Activated CD8-positive, alpha-beta memory T cell treated with anti-CD3 and anti-CD28 coated beads for 4 hours (primary cell): ENCODE measurements at regions not wholly inside any gene's neighbourhood (a gene's known extent, or its start where the extent isn't known, plus 50 kb on each side); places are given as distances from the start of the nearest gene placed in this dataset.

Experiments used
- DNase-seq, 2 donors: peaks; one replicate each; pipeline ENCODE4 v3.0.0-alpha.2; 2020; ENCODE audit warnings: low read depth in 2 of 2

DNA sequence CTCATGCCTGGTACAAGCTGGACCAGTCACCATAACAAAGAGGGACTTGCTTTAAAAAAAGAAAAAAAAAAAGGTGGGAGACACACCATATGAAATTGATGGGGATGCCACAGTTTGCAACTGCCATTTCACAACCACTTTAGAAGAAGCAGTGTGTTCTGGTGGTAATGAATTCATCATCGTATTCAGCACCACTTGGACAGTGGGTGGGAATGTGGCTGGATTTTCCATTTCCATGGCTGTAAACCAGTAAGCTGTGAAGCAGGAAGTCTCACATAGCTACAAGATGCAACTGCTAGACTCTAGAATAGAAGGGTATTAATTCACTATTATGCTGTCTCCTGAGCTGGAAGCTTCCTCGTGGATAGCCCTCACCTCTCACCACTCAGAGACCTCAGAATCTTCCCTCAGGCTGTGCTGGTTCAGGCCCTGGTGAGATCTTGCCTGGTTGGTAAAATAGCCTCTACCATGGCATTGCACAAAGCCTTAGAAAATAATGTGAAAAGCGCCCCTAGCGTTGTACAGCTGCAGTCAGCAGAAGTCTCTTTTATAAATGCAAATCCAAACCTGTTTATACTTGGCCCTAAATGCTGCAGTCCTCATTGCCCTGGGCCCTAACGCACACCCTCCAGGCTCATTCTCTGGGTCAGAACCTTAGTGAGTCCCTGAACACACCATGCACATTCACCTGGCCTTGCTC, 150.7 kb downstream of the KCTD15 start:
- DNase-seq = no peak

DNA sequence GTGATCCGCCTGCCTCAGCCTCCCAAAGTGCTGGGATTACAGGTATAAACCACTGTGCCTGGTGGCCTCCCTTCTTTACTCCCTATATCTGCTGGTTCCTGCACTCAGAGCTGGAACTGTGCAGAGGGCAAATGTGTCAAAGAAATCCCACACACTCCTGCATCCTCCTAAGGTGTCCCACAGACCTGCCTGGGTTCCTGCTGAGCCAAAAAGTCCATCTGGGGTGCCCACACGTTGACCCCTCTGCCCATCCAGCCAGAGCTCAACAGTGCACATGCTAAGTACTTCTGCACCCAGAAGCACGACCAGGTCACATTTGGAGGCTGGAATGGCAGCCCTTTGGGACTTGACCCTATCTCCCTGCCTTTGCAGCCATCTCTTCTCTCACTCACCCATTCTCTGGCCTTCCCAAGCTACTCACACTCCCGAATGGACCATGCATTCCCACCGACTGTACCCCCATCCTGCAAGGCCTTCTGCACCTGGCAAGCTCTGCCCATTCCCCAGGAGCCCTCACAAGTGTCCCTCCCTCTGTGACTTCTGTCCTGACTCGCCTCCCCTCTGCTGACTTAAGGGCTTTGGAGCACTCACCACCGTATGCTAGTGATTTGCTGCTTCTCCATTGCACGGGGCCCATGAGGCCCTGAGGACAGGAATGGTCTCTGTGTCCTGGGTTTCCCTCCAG, 152.1 kb downstream of the KCTD15 start:
- no peak for DNase-seq

DNA sequence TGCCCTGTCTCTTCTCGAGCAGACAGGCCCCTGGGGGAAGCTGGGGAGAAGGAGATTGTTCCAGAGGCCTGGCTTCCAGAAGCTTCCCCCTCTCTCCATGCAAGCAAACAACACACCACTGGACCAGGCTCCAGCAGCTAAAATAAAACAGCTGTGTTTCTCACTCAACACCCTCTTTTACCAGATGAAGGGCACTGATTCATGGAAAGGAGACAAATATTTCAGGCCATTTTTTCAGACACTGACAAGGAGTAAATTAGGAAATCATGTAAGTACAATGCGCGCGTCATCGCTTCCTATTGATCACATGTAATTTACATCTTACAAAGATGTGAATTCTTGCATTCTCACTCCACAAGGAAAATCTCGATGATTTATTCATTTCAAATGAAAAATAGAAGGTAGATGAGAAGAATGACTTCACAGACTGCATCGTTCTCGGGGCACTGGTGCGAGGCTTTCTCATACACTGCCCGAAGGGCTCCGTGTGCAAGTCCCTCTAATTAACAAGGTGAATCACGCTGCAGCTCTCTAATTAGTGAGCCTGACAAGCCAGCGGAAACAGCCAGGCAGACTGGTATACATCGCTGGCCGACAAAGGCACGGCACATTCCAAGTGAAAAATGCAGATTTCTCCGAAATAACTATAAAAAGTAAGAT, 153.6 kb downstream of the KCTD15 start:
- no peak for DNase-seq

DNA sequence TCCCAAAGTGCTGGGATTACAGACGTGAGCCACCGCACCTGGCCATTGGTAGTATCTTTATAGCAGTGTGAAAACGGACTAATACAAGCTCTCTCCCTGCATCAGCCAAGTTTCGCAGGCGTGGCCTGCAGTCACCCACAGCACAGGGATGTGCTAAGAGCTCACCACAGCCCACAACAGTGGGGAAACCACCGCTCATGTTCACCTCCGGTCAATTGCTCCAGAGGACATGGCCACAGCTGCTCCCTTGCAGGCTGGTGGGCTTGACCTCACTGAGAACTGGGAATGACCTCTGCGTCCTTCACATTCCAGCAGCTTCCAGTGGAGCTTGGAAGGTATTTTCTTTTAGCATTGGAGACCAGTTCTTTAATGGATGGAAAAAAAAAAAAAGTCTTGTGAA, 156.4 kb downstream of the KCTD15 start:
- no peak for DNase-seq

DNA sequence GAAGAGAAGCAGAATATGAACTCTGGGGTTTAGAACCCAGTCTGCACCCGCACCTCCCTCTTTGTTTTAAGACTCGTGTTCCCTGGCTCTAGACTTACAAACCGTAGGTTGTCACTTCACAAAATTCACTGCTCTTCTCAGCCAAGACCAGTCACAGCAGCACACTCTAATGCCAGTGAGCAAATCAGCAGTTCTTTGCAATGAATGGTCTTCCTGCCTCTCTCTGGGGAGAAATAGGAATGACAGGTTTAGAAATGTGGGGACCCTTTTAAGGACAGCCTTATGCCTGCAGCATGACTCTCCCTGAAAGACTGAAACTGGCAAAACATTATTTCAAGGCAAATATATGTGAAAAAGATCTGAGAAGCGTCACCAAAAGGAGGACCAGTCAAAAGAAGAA, 156.9 kb downstream of the KCTD15 start:
- DNase-seq = no peak

DNA sequence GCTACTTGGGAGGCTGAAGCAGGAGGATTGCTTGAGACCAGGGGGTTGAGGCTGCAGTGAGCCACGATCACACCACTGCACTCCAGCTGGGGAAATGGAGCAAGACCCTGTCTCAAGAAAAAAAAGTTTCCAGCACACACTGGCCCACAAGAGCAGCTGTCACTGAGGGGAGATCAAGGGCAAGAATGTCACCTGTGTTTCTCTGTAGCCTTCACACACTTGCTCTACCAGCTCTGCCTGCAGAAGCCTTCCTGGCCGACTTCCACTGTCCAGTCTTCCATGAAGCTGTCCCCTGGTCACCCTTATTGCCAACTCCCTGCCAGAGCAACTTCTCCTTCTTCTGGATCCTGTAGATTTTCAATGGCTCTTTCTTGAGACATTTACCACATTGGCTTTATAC, 158.0 kb downstream of the KCTD15 start:
- no peak for DNase-seq

DNA sequence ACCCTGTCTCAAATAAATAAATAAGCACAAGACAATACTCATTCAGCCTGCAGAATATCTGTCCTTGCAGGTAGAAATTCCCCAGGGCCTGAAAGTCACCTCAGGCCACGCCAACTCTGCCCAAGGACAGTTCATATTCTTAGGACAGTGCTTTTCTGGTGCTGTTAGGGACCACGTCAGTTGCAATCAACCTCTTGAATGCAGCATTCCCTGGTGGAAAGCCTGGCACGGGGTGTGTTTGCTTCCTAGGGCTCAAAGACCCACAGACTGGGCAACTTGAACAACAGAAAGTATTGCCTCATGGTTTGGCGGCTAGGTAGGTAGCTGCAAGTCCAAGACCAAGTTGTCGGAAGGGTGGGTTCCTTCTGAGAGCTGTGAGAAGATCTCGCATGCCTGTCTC, 160.3 kb downstream of the KCTD15 start:
- DNase-seq = no peak

DNA sequence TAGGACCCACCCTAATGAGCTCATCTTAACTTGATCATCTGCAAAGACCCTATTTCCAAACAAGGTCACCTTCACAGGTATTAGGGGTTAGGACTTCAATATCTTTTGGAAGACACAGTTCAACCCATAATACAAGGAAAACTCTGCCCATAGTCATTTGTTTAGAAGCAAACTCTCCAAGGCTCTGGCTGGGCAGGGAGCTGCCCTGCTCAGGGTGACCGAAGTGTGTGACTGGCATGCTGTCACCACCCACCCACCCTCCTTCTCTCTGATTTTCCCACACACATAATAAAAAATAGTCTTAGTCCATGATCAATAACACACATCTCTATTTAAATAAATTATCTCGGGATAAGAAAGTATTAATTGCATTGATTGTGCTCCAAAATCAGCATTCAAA, 161.1 kb downstream of the KCTD15 start:
- no peak for DNase-seq

DNA sequence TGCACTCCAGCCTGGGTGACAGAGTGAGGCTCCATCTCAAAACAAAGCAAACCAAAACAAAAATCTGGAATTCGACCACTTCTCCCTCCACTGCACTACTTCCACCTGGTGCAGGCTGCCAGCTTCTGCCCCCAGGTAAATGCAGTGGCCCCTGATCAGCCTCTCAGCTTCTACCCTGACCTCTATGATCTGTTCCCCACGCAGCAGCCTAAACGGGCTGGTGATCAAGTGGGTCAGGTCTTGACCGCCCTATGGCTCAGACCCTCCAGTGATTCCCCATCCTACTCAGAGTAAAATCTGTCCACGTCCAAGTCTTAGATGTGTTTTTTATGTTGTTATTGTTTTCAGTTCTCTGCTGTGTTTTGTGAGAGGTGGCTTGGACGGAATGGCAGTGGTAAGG, 163.9 kb downstream of the KCTD15 start:
- no peak for DNase-seq

DNA sequence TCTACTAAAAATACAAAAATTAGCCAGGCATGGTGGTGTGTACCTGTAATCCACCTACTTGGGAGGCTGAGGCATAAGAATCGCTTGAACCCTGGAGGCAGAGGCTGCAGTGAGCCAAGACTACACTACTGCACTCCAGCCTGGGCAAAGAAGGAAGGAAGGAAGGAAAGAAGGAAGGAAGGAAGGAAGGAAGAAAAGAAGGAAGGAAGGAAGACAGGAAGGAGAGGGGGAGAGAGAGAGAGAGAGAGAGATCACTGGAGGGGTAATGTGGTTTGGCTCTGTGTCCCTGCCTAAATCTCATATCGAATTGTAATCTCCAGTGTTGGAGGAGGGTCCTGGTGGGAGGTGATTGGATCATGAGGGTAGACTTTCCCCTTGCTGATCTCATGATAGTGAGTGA, 165.5 kb downstream of the KCTD15 start:
- no peak for DNase-seq

DNA sequence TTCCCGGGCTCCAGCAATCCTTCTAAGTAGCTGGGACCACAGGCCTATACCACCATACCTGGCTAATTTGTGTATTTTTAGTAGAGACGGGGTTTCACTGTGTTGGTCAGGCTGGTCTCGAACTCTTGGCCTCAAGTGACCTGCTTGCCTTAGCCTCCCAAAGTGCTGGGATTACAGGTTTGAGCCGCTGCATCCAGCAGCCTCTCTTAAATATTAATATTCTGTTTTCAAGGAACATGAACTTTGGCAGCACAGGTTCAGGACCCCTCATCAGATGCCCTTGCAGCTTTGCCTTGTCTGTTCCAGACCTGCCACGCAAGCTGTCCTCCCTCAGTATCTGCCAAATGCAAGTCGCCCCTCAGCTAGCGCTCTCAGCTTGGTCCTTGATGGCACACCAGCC, 166.8 kb downstream of the KCTD15 start:
- DNase-seq = no peak

DNA sequence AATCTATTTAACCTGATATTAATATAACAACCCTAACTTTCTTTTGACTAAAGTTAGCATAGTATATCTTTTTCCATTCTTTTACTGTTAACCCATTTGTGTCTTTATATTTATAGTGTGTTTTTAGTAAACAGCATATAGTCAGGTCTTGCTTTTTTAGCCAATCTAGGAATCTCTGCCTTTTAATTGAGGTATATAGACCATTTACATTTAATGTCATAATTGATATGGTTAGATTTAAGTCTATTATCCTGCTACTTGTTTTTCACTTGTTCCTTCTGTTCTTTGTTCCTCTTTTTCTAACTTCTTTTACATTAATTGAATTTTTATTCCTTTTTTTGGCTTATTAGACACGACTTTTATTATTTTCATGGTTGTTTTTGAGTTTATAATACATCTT, 174.4 kb downstream of the KCTD15 start:
- DNase-seq = no peak

DNA sequence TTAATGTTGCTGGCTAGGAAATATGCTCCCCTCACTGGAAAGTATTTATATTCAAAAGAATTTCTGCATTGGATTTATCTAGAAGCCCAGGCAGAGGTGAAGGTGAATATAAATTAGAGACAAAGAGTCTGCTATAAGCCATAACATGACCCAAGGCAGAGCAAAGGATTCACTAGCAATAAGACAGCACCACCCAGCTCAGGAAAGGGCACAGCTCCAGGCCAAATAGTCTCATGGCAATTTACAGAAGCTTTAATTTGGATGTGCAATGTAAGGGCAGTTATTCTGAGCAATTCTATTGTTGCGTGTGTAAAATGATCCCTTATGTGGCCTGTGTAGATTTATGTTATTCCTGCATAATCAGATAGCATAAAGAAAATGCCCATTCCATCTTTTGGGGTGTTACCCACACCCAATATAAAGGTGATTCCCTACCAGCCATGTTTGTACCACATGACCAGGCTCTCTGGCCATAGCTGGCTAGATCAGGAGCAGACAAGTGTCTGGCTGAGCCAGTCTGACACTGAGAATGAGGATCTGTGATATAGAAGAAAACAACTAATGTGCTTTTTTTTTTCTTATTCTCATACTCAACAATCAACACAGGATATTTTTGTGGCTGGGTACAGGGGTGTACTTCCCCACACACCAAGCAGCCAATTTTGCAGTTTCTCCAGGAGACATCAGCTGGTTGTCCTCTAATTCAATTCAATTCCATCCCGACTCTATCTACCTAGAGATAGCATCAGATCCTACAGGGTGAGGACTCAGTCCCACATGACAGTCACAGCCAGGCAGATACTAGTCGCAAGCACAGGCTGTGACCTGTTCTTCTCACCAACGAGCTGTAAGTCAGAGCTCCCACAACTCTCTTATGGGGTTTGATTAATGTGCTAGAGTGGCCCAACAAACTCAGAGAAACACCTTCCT, 181.4 kb downstream of the KCTD15 start:
- DNase-seq = no peak

DNA sequence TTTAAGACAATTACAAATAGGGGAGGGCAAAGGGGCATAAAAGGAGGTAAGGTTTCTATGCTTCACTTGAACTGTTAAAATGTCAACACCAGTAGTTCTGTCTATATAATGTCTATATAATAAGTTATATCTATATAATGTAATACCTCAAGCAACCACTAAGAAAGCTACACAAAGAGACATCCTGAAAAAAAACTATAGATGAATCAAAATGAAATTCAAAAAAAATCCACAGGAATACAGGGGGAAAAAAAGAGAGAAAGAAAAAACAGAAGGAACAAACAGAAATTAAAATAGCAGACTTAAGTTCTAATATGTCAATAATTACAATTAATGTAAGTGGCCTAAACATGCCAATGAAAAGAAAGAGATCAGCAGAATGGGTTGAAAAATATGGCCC, 186.0 kb downstream of the KCTD15 start:
- no peak for DNase-seq

DNA sequence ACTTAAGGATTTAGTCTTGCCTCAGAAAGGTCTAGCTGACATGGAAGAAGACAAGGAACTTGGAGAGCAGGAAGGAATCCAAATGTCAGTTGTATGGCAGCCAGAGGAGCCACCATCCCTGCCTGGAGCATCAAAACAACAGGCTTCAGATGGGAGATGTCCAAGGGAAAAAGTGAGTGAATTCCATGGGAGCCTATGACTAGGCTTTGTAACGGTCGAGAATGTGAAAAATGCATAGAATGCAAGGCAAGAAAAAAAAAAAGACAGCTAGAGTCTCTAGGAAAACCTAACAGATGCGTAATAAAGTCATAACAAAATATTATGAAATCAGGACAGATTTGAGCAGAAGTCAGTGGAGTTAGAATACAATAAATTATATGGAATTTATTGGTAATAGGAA, 183.7 kb upstream of the LSM14A start:
- DNase-seq = no peak

DNA sequence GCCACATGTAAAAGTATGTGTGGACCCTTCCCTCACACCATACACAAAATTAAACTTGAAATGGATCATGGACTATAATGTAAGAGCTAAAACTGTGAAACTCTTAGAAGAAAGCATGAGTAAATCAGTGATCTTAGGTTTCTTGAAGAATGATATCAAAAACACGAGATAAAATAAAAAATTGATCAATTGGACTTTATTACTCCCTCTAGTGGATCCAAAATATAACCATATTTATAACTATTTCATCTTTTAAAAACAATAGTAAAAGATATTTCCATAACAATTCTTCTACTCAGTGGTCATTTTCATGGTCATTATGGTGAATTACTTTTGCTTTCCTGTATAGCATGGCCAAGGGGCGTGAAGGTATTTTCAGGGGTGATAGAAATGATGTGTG, 174.6 kb upstream of the LSM14A start:
- no peak for DNase-seq

DNA sequence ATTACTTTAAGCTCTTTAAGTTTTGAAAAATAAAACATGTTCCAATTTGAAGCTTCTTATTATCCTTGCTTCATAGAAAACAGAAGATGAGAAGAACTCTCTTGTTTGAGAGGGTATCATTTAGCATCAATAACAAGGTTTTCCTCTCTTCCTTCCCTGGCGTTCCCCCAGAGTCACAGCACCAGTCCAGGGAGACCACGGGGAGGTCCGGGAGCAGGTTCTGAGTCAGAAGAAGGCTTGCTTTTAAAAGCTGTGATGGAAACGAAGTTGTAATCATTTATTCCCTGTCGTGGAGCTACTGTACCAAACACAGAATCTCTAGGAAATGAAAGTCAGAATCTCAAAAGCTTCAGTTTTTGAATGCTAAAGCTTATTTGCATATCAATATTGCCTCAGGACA, 174.0 kb upstream of the LSM14A start:
- DNase-seq = no peak

DNA sequence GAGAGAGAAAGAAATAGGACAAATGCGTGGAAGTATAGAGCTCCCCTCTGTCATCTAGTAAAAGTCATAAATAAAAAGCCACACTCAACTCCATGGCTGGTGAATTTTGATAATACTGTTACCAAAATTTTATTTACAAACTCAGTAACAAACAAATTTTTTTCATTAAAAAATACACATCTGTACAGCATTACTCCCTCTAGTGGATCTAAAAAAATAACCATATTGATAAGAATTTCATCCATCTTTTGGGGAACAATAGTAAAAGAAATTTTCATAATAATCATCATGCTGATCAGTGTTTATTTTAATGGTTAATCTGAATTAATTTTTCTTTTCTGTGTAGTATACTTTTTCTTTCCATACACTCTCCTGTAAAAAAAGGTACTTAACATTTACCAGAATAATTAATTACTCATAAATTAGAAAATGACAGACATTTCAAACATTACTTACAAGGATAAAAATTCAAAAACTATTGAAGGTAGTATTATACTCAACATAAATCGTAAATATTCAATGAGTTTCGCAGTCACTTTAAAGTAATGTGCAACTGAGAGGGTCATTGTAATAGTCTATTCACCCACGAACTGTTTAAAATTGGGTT, 173.5 kb upstream of the LSM14A start:
- no peak for DNase-seq

DNA sequence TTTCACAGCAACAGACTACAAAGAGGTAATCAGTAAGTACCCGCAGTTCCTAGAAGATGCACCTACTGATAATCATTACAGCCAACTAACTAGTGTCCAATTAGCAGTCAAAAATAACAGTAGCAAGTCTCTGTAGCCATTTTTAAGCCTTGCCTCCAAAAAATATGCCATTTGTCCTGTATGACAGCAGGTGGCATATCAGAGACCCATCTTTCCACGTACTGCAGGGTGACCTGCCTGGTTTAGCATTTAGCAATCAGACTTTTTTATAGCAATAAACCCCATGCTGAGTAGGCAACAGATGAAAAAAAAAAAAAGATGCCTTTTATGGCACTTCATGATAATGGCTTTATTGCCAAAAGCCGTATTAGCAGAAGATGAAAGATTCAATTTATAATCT, 155.3 kb upstream of the LSM14A start:
- DNase-seq = no peak

DNA sequence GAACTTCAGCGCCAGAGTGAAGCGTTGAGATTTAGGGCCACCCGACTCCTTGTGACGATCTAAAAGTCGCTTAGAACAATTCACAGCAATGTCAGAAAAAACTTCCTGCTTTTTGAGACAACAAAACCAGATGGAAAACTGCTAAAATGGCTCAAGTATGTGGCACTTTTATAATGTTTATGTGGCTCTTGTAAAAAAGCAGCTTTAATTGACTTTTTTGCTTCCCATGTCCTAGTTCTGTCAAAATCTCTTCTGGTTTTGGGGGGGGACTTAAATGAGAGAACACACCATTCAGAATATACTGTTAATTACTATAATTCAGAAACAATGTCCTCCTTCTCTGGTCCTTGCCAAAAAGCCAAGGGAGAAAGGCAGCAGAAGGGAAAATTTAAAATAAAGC, 154.7 kb upstream of the LSM14A start:
- DNase-seq = no peak

DNA sequence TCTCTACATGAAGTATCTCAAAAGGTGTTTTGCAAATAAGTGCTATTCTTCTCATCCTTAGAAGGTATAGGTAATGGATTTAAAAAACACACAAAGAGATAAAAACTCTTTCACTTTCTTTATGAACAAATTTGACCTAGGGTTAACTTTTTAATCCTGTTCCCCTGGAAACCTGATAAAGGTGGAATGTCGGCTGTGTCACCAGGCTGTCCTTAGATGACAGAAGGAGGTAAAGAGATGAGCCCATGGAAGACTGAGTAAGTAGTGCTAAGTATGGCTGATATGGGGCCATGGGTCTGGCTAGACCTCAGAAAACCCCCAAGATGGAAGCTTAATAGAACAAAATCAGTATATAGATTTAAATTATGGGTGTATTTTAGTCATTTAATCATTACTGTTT, 153.8 kb upstream of the LSM14A start:
- DNase-seq = no peak

DNA sequence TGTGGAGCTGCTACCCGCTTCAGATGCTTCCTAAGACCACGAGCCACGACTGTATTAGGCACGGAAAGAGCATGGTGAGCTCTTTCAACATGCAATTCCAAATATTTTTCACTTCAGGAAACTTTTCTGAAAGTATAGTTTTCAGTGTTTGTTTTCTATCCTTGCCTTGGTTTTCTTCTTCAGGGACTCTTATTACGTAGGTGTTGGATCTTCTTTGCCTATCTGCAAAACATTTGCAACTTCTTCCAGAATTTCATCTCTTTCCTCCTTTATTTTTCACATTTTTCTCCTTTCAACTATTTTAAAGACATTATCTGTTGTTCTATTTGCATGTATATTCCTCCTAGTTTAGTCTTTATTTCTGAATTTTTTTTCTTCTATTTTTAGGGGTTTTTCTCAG, 148.9 kb upstream of the LSM14A start:
- DNase-seq = no peak
